HepG2 (cell line): ENCODE measurements at regions not wholly inside any gene's neighbourhood (a gene's known extent, or its start where the extent isn't known, plus 50 kb on each side); places are given as distances from the start of the nearest gene placed in this dataset.

ENCODE experiments used
- ATAC-seq: fragments of 200-7000 bp; cut with Tn5 transposase; 3 replicates; pipeline ENCODE4 v1.9.1; 2020; ENCODE audit warnings: mild to moderate bottlenecking, moderate library complexity
- BruUV-seq: library from RNA; stranded (reverse); fragments of 400-500 nt; replicated peaks from 2 replicates; lab custom pipeline; 2021; lab: Mats Ljungman, UMichigan
- CTCF ChIA-PET: fragments of 300-600 bp; formaldehyde crosslinking; extraction: SDS; loops from one replicate; lab custom pipeline; 2021; ENCODE audit warnings: low total read pairs, inconsistent platforms, low intra/inter-chr PET ratio; lab: Yijun Ruan, JAX
- POLR2A ChIA-PET: fragments of 350-600 bp; sonication (Branson Sonifier 250); formaldehyde crosslinking; loops from one replicate; lab custom pipeline; 2020; ENCODE audit warnings: antibody characterized with exemption, inconsistent platforms; lab: Yijun Ruan, JAX
- DNase-seq: peaks from one replicate; pipeline ENCODE4 v3.0.0-alpha.2; 2015; ENCODE audit warnings: low spot score
- FAIRE-seq: peaks from 3 replicates; lab custom pipeline; 2011; peaks lifted over from hg19 to GRCh38; lab: Jason Lieb, UNC
- H2AFZ ChIP-seq: one replicate; pipeline ENCODE4 v1.6.1; 2011; ENCODE audit warnings: low read length, inconsistent platforms
- H3K27ac ChIP-seq: fragments of 300-600 bp; 3 replicates; pipeline ENCODE4 v1.8.0; 2011; ENCODE audit warnings: mixed run types, mild to moderate bottlenecking, mixed read lengths, low read length, inconsistent platforms; ENCODE audit not compliant: insufficient read depth; ENCODE audit errors: extremely low read length
- H3K27me3 ChIP-seq, 2 experiments: fragments of 200-600 bp in 1 of 2; 2 replicates in 1 of 2; 3 replicates in 1 of 2; pipeline versions ENCODE4 v1.6.0 to v1.8.0; 2011; ENCODE audit warnings: low read length in 2 of 2, mild to moderate bottlenecking in 2 of 2, moderate library complexity in 2 of 2, inconsistent platforms in 1 of 2; ENCODE audit not compliant: insufficient read depth in 2 of 2, control insufficient read depth in 1 of 2
- H3K36me3 ChIP-seq, 2 experiments: fragments of 200-600 bp in 1 of 2; replicated peaks in 1 of 2; 2 replicates in 1 of 2; 3 replicates in 1 of 2; pipeline versions ENCODE4 v1.5.1 to v1.8.0; 2011; ENCODE audit warnings: low read length in 2 of 2, inconsistent platforms in 1 of 2; ENCODE audit not compliant: insufficient read depth in 2 of 2, control insufficient read depth in 1 of 2
- H3K4me1 ChIP-seq: 2 replicates; pipeline ENCODE4 v1.5.1; 2012; ENCODE audit warnings: low read length, inconsistent platforms; ENCODE audit not compliant: insufficient read depth
- H3K4me2 ChIP-seq: 2 replicates; pipeline ENCODE4 v1.6.0; 2011; ENCODE audit warnings: low read depth, low read length, inconsistent platforms
- H3K4me3 ChIP-seq, 3 experiments: fragments of 200-600 bp in 1 of 3; sonication (generic), shearing (Covaris generic) in 1 of 3; replicated peaks in 1 of 3; 2 replicates each; pipeline ENCODE4 v1.5.1; 2011 to 2016; ENCODE audit warnings: low read length in 3 of 3, inconsistent platforms in 2 of 3, low read depth in 2 of 3, mild to moderate bottlenecking in 2 of 3, control low read depth in 1 of 3, mixed read lengths in 1 of 3; ENCODE audit not compliant: insufficient read depth in 1 of 3
- H3K79me2 ChIP-seq: one replicate; pipeline ENCODE4 v1.6.1; 2011; ENCODE audit warnings: low read length, inconsistent platforms; ENCODE audit not compliant: insufficient read depth
- H3K9ac ChIP-seq: 2 replicates; pipeline ENCODE4 v1.6.0; 2011; ENCODE audit warnings: mild to moderate bottlenecking, low read depth, low read length, inconsistent platforms; ENCODE audit not compliant: insufficient read depth
- H3K9me3 ChIP-seq: 2 replicates; pipeline ENCODE4 v1.5.1; 2012; ENCODE audit warnings: mild to moderate bottlenecking, low read length
- H4K20me1 ChIP-seq: 2 replicates; pipeline ENCODE4 v1.6.0; 2011; ENCODE audit warnings: inconsistent platforms, mild to moderate bottlenecking, low read length, moderate library complexity; ENCODE audit not compliant: insufficient read depth
- ATM ChIP-seq: fragments of 450-650 bp; IDR thresholded peaks from 2 replicates; pipeline ENCODE4 v1.7.1; 2017; ENCODE audit warnings: mild to moderate bottlenecking, borderline replicate concordance
- EEA1 ChIP-seq: sonication (generic); formaldehyde crosslinking; IDR thresholded peaks from 2 replicates; pipeline ENCODE4 v1.5.1; 2020; ENCODE audit warnings: mild to moderate bottlenecking, missing genetic modification reagents, borderline replicate concordance
- HOXA5 ChIP-seq: sonication (generic); formaldehyde crosslinking; IDR thresholded peaks from 2 replicates; pipeline ENCODE4 v1.4.0; 2020; ENCODE audit warnings: missing genetic modification reagents
- ZBED4 ChIP-seq: sonication (generic); formaldehyde crosslinking; IDR thresholded peaks from 2 replicates; pipeline ENCODE4 v1.4.0; 2020; ENCODE audit warnings: missing genetic modification reagents, borderline replicate concordance
- ZNF34 ChIP-seq: sonication (generic); formaldehyde crosslinking; IDR thresholded peaks from 2 replicates; pipeline ENCODE4 v1.4.0; 2020; ENCODE audit warnings: mild to moderate bottlenecking, missing genetic modification reagents, borderline replicate concordance
- ZNF552 ChIP-seq: sonication (generic); formaldehyde crosslinking; IDR thresholded peaks from 2 replicates; pipeline ENCODE4 v1.9.0; 2022; ENCODE audit warnings: missing genetic modification reagents, mild to moderate bottlenecking, borderline replicate concordance
- ZNF678 ChIP-seq: sonication (generic); formaldehyde crosslinking; IDR thresholded peaks from 2 replicates; pipeline ENCODE4 v1.4.0; 2020; ENCODE audit warnings: mild to moderate bottlenecking, missing genetic modification reagents
- WGBS: methylation state at CpG from one replicate; pipeline ENCODE4 v1.1.6; 2017; ENCODE audit warnings: low lambda C conversion rate; 5-methylcytosine and 5-hydroxymethylcytosine counted together
- in situ Hi-C: cut with HindIII; loops from 2 replicates; pipeline ENCODE4 v1.10.0; 2017; ENCODE audit warnings: low pct_unique_long_range_greater_than_20kb; ENCODE audit not compliant: extremely low pct_ligation_motif_present
- intact Hi-C: fragments of 100-400 bp; cut with micrococcal nuclease; formaldehyde crosslinking; loops from one replicate; pipeline ENCODE4 v1.10.0; 2022; ENCODE audit not compliant: unreplicated experiment
- TF ChIP-seq, protein P1 (sequence below): sonication (generic); formaldehyde crosslinking; IDR thresholded peaks from 2 replicates; pipeline ENCODE4 v1.4.0; 2020; ENCODE audit warnings: missing genetic modification reagents, borderline replicate concordance

DNA sequence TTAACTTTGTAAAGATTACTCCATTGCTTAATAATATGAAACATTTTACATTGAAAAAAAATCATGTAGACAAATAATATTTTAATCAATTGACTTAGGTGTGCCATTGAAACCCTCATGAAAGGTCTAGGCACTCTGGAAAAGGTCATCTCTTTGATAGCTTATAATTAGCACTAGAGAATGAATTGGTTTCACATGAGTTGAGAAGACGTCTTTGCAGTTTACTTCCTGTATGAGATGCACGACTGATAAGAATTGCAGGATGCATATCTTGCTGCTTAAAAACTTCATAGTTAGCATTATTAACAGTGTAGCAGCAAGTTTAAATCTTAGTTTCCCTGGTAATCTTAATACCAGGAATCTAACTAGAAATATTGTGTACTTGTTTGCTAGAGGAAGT, 614.2 kb upstream of the COBL start:
- H3K4me2 ChIP-seq, result no peak overlapping the region
- no peak for FAIRE-seq
- no peak overlapping the region for H3K4me3 ChIP-seq
- no peaks in the 10 kb centered on the region for H3K36me3 ChIP-seq
- ATAC-seq, result no peak
- no peaks in the 10 kb centered on the region for H4K20me1 ChIP-seq
- no peaks in the 10 kb centered on the region for H3K79me2 ChIP-seq
- H3K27ac ChIP-seq, result no peak overlapping the region
- intact Hi-C loops (no loop called here), in situ Hi-C loops (no loop called here)
- CTCF ChIA-PET, result no interaction called here
- 0% methylated on average over 2 of the region's 2 CpGs for WGBS
- H3K9me3 ChIP-seq, result no peaks in the 10 kb centered on the region; the same call in 1 of the 2 replicates
- H3K9ac ChIP-seq, result no peak overlapping the region
- DNase-seq, result no peak
- H3K4me1 ChIP-seq, result no peaks in the 10 kb centered on the region
- no peak for TF ChIP-seq ZNF678 (CRISPR knock-in tag)
- no peak for TF ChIP-seq EEA1
- no peak for TF ChIP-seq HOXA5 (CRISPR knock-in tag)
- TF ChIP-seq ATM, result no peak
- TF ChIP-seq, protein P1, sequence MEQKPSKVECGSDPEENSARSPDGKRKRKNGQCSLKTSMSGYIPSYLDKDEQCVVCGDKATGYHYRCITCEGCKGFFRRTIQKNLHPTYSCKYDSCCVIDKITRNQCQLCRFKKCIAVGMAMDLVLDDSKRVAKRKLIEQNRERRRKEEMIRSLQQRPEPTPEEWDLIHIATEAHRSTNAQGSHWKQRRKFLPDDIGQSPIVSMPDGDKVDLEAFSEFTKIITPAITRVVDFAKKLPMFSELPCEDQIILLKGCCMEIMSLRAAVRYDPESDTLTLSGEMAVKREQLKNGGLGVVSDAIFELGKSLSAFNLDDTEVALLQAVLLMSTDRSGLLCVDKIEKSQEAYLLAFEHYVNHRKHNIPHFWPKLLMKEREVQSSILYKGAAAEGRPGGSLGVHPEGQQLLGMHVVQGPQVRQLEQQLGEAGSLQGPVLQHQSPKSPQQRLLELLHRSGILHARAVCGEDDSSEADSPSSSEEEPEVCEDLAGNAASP (CRISPR knock-in tag), result no peak
- TF ChIP-seq, all 625 proteins: peak for 0
- BruUV-seq, result no TSS peak
- Histone ChIP-seq H3K27me3 (no peaks in the 10 kb centered on the region), H2AFZ (no peak overlapping the region)
- POLR2A ChIA-PET, result no interaction called here

DNA sequence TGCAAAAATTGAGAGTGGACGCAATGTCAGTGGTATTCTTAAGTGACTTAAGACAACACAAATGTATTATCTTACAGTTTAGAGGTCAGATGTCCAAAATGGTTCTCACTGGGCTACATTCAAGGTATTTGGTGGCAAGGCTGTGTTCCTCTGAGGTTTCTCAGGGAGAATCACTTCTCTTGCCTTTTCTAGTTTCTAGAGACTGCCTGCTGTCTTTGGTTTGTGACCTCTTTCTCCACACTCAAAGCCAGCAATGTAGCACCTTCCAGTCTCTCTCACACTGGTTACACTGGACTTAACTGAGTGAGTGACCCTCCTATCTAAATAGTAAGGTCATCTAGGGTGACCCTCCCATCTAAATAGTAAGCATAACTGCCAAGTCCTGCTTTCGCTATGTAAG, 613.2 kb upstream of the COBL start:
- FAIRE-seq, result no peak

More for the DNA sequence above, 613.2 kb upstream of the COBL start:
- TF ChIP-seq ZNF552 (CRISPR knock-in tag) (no peak), ZNF34 (CRISPR knock-in tag) (no peak), ZBED4 (CRISPR knock-in tag) (no peak)
- TF ChIP-seq, all 625 proteins: peak for 0
- Histone ChIP-seq H3K9ac (no peak overlapping the region), H3K79me2 (no peaks in the 10 kb centered on the region), H2AFZ (no peak overlapping the region), H3K4me2 (no peak overlapping the region), H3K4me3 (no peak overlapping the region), H3K9me3 (no peaks in the 10 kb centered on the region; the same call in 1 of the 2 replicates), H3K27me3 (no peaks in the 10 kb centered on the region), H3K36me3 (no peaks in the 10 kb centered on the region), H4K20me1 (no peaks in the 10 kb centered on the region), H3K27ac (no peak overlapping the region), H3K4me1 (no peaks in the 10 kb centered on the region)
- CTCF ChIA-PET, result no interaction called here
- POLR2A ChIA-PET, result no interaction called here
- no peak for ATAC-seq
- DNase-seq, result no peak
- 15% methylated on average over 2 of the region's 2 CpGs for WGBS
- in situ Hi-C loops, result no loop called here
- no TSS peak for BruUV-seq
- intact Hi-C loops, result no loop called here
